ENCODE measurements at regions not wholly inside any gene's neighbourhood (a gene's known extent, or its start where the extent isn't known, plus 50 kb on each side); places are given as distances from the start of the nearest gene placed in this dataset.

GRCh38 chr2:235291461-235291860 lies 202.4 kb upstream of the AGAP1 start:
- in situ Hi-C loops (cut with MboI; ENCODE audit: low sequenced_read_pairs): no loop called here

DNA sequence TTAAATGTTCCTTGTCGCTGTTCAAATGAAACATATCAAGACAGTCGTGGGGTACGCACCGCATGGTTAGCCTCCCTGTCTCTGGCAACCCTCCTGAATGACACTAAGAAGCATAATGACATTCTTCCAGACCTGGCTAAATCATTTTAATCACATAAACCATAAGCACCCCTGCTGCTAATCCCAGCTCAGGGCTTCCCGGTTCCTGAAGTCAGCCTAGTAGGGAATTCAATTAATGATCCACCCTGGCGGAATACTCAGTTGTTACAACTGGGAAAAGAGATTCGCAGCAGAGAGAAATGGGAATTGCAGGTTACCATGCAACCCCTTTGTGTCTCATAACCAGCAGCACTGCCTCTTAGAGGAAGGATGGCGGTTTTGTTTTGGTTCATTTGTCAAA lies 200.8 kb upstream of the AGAP1 start:
- in situ Hi-C loops (cut with MboI; ENCODE audit: low sequenced_read_pairs): no loop called here

DNA sequence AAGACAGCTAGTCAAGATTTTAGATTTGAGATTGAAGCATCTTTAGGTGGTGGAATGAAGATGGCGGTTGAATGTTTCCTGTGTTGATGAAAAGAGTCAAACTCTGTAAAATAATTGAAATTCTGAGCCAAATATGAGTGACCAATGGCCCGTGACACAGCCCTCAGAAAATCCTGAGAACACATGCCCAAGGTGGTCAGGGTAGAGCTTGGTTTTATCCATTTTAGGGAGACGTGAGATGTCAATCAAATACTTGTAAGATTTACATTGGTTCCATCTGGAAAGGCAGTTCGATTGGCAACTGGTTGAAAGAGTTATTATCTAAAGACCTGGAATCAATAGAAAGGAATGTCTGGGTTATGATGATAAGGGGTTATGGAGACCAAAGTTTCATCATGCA lies 198.0 kb upstream of the AGAP1 start:
- in situ Hi-C loops (cut with MboI; ENCODE audit: low sequenced_read_pairs): no loop called here

DNA sequence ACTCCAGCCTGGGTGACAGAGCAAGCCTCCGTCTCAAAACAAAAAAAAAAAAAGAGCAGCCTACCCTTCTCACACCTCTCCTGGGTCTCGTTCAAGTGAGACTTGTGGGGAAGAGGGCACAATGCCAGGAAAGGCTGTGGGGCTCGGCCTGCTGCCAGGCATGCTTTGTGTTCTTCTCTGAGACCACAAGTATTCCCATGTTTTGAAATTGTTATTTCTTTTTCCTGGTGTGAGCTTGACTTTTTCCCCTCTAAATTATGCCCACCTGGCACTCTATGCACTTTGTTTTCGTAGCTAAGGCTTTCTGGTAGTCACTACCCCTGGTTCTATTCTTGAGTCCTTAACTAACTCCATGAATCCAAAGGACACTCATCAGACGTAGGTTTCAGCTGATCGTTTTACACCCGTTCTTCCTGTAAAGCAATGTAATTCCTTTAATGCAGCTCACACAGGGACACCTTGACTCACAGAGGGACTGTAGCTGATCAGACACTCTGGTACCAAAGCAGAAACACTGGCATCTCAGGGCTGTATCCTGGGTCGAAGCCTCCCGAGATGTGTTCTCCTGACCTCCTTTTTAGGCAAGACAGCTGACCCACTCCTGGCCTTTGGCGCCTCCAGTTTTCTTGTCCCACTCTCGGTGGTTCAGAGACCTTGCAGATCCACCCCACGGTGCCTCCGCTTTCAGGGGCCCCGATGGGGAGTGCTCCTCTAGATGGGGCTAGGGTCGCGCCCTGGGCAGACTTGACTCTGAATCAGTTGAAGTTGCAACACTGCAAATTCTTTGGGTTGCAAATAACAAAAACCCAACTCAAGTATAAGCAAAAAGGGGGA lies 193.3 kb upstream of the AGAP1 start:
- in situ Hi-C loops (cut with MboI; ENCODE audit: low sequenced_read_pairs): no loop called here

- in situ Hi-C loops (cut with MboI; ENCODE audit: low sequenced_read_pairs): no loop called here
These were observed 192.4 kb upstream of the AGAP1 start for GRCh38 chr2:235301202-235302076.

DNA sequence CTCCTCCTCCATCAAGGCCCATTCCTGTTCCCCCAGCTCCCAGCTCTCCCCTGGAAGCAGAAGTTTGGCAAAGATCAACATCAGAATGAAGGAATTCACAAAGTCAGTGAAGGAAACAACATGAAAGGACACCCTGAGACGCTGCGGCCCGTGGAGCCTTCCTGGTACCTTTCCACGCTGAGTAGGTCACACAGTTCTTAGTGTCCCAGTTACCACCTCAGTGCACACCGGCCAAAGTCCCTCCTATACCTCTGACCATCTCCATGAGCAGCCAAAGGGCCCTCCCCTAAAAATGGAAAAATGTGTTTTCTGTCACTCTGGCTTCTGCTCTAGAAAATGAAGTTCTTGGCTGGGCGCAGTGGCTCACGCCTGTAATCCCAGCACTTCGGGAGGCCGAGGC lies 191.6 kb upstream of the AGAP1 start:
- in situ Hi-C loops (cut with MboI; ENCODE audit: low sequenced_read_pairs): no loop called here

GRCh38 chr2:235303499-235304291 lies 190.1 kb upstream of the AGAP1 start:
- in situ Hi-C loops (cut with MboI; ENCODE audit: low sequenced_read_pairs): no loop called here

GRCh38 chr2:235305678-235306077 lies 188.2 kb upstream of the AGAP1 start:
- in situ Hi-C loops (cut with MboI; ENCODE audit: low sequenced_read_pairs): no loop called here

- in situ Hi-C loops (cut with MboI; ENCODE audit: low sequenced_read_pairs): no loop called here
These were observed 182.8 kb upstream of the AGAP1 start for GRCh38 chr2:235311044-235311443.

GRCh38 chr2:235312571-235312970 lies 181.3 kb upstream of the AGAP1 start:
- in situ Hi-C loops (cut with MboI; ENCODE audit: low sequenced_read_pairs): no loop called here

DNA sequence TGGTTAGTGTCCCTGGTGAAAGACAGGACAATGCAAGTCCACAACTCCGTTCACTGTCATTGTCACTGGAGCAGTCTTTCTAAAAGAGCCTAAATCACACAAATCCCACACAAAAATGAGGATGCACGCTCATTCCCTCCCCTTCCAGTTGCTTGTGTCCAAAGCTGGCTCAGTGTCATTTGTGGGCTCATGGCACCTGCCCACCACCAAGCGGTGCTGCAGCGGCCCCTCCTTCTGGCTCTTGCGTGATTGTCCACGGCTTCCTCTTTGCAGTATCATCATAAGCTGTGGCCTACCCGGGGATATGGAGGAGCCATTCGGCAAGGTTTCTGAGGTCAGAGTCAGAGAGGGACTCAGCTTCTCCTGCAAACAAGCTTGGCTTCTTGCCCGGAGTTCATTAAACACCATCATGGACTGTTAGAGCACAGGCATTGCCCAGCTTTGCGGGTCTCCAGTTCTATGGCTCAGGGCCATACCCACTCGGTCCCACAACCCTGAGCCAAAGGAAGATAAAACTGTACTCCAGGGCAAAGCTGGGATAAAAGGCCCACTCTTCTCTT lies 179.4 kb upstream of the AGAP1 start:
- in situ Hi-C loops (cut with MboI; ENCODE audit: low sequenced_read_pairs): no loop called here

DNA sequence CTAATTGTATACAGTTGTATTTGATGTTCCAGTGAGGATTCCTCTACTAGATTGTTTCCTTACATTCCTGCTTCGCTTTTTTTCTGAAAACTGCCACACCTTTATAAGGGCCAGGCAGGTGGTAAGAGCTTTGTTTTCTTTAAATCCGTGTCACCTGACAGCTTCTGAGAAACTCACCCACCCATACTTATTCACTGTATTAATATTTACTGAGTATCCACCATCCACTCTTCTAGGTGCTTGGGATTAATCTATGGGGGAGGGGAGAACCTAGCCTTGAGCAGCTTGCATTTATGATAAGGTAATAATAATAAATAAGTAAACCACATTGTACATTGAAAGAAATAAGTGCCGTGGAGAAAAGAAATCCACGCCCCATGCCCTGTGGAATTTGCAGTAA lies 174.7 kb upstream of the AGAP1 start:
- in situ Hi-C loops (cut with MboI; ENCODE audit: low sequenced_read_pairs): no loop called here

GRCh38 chr2:235320326-235320725 lies 173.5 kb upstream of the AGAP1 start:
- in situ Hi-C loops (cut with MboI; ENCODE audit: low sequenced_read_pairs): no loop called here

- in situ Hi-C loops (cut with MboI; ENCODE audit: low sequenced_read_pairs): no loop called here
These were observed 169.5 kb upstream of the AGAP1 start for GRCh38 chr2:235324324-235324723.

GRCh38 chr2:235325151-235325550 lies 168.7 kb upstream of the AGAP1 start:
- in situ Hi-C loops (cut with MboI; ENCODE audit: low sequenced_read_pairs): no loop called here

- in situ Hi-C loops (cut with MboI; ENCODE audit: low sequenced_read_pairs): no loop called here
These were observed 164.9 kb upstream of the AGAP1 start for GRCh38 chr2:235328991-235329390.

DNA sequence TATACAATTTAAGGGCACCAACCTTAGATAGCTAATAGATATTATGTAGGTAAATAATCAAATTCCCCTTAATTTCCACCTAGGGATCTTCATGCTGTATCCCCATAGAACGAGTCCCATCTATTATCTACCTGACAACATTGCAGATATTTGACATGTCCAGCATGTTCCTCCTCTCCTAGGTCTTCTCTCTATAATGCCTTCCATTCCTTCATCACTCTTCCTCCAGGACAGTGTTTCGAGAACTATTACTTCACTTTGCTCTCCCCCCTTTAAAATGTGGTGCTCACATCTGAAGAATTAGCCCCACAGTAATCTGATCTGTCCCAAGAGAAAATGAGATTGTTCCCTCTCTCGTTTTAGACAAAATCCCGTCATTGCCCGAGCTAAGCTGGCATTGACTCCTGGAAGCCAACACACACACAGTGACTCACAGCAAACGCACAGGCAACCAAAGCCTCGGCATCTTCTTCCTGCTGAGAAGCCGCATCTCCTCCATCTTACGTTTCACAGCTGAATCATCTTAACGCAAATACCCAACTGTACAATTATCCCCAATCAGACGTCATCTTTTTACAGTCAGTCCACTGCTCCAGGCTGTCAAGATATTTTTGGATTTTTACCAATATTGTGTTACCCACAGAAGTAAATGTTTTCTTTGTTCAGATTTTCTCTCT lies 162.9 kb upstream of the AGAP1 start:
- in situ Hi-C loops (cut with MboI; ENCODE audit: low sequenced_read_pairs): no loop called here

DNA sequence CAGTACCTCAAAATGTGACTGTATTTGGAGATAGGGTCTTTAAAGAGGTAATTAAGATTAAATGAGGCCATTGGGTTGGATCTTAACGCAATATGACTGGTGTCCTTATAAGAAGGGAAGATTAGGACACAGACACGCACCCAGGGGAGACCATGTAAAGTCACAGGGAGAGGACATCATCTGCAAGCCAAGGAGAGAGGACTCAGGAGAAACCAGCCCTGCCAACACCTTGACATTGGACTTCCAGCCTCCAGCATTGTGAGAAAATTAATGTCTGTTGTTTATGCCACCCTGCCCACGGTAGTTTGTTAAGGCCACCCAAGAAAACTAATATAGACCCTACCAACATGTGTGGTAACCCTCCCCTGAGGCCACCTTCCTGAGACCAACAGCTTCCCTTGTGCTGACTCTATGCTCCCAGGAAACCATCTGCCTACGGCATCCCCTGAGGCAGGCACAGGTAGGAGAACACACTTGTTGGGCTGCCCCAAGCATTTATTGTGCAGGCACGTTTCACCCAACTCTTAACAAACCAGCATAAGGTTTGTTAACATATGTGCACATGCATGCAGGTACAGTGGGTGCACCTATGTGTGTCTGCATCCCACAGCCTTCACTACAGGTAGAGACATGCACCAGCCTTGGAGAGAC lies 161.5 kb upstream of the AGAP1 start:
- in situ Hi-C loops (cut with MboI; ENCODE audit: low sequenced_read_pairs): no loop called here

GRCh38 chr2:235333076-235333475 lies 160.8 kb upstream of the AGAP1 start:
- in situ Hi-C loops (cut with MboI; ENCODE audit: low sequenced_read_pairs): no loop called here

GRCh38 chr2:235334179-235334578 lies 159.7 kb upstream of the AGAP1 start:
- in situ Hi-C loops (cut with MboI; ENCODE audit: low sequenced_read_pairs): no loop called here

Measured in HL-60/S4 treated with retinoic acid at 250 ng/mL for 4 days and 3 days (cell line).